ENCODE measurements at regions not wholly inside any gene's neighbourhood (a gene's known extent, or its start where the extent isn't known, plus 50 kb on each side); places are given as distances from the start of the nearest gene placed in this dataset.

- Histone ChIP-seq H3K9me3 (ENCODE audit: low read depth, low read length) (no peaks in the 10 kb centered on the region), H3K4me3 (ENCODE audit: low read length) (no peak overlapping the region), H3K4me1 (ENCODE audit: insufficient read depth, low read length) (no peaks in the 10 kb centered on the region), H3K27me3 (ENCODE audit: insufficient read depth, low read length) (no peaks in the 10 kb centered on the region)
These were observed 320.6 kb downstream of the MID1IP1 start for GRCh38 chrX:39121903-39122302.

GRCh38 chrX:39125834-39126233, 324.6 kb downstream of the MID1IP1 start:
- Histone ChIP-seq H3K4me1 (ENCODE audit: insufficient read depth, low read length) (no peaks in the 10 kb centered on the region), H3K9me3 (ENCODE audit: low read depth, low read length) (no peaks in the 10 kb centered on the region), H3K4me3 (ENCODE audit: low read length) (no peak overlapping the region), H3K27me3 (ENCODE audit: insufficient read depth, low read length) (no peaks in the 10 kb centered on the region)

DNA sequence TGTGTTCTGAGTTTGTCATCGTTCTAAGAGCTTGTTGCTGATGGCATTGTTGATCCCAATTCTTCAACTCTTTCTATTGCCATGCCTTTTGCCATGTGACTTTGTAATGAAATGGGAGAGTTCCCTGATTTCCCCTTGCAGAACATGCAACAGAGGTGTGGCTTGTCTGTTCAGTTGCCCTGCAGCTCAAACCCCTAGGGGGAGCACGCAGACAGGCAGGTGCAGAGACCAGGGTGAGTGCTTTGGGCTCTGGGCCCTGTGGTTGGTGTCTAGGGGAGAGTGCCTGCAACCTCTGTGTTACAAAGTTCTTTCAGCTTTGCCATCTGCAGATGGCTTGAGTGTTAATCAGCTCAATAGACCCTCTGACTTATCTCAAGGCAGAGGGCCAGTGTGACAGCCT, 332.7 kb downstream of the MID1IP1 start:
- H3K9me3 ChIP-seq (ENCODE audit: low read depth, low read length) = no peaks in the 10 kb centered on the region
- no peaks in the 10 kb centered on the region for H3K4me1 ChIP-seq (ENCODE audit: insufficient read depth, low read length)
- no peak overlapping the region for H3K4me3 ChIP-seq (ENCODE audit: low read length)
- H3K27me3 ChIP-seq (ENCODE audit: insufficient read depth, low read length) = no peaks in the 10 kb centered on the region

DNA sequence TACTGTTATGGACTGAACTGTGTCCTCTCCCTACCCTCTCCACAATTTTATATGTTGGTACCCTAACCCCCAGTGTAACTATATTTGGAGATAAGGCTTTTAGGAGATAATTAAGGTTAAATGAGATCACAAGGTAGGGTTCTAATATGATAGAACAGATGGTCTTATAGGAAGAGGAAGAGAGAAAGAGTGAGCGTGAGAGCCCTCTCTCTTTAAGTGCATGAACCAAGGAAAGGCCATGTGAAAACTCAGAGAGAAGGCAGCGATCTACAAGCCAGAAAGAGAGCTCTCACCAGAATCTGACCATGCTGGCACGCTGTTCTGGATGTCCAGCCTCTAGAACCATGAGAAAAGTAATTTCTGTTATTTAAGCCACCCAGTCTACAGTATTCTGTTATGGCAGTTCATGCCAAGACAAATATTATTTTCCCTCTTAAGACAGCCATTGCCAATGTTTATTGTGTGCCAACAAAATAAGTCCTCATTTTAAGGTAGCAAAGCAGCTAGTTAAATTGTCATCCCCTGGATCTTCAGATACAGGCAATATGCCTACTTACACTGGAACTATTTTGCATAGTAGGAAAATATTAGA, 336.2 kb downstream of the MID1IP1 start:
- Histone ChIP-seq H3K27me3 (ENCODE audit: insufficient read depth, low read length) (no peaks in the 10 kb centered on the region), H3K9me3 (ENCODE audit: low read depth, low read length) (no peaks in the 10 kb centered on the region), H3K4me1 (ENCODE audit: insufficient read depth, low read length) (no peaks in the 10 kb centered on the region), H3K4me3 (ENCODE audit: low read length) (no peak overlapping the region)

GRCh38 chrX:39140581-39140980, 339.3 kb downstream of the MID1IP1 start:
- Histone ChIP-seq H3K4me1 (ENCODE audit: insufficient read depth, low read length) (peaks cover 19% of the 10 kb centered on the region), H3K9me3 (ENCODE audit: low read depth, low read length) (no peaks in the 10 kb centered on the region)

DNA sequence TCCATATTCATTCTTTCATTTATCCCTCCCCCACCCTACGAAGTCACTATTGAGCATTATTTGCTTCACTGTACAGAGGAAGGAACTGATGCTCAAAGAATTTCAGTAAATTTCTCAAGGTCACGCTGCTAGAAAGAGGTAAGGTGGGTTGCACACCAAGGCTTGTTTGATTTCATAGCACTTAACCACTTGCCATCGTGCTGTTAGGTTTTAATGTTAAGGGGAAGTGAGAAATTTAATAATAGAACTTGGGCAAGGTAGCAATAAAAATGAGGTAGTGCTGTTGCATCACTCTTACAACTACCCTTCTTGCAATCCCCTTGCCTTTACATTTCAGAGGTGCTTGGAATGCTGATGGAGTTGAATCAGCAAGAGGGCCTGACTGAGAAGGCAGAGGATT, 343.1 kb downstream of the MID1IP1 start:
- Histone ChIP-seq H3K9me3 (ENCODE audit: low read depth, low read length) (no peaks in the 10 kb centered on the region), H3K4me1 (ENCODE audit: insufficient read depth, low read length) (peaks cover 32% of the 10 kb centered on the region), H3K4me3 (ENCODE audit: low read length) (no peak overlapping the region), H3K27me3 (ENCODE audit: insufficient read depth, low read length) (no peaks in the 10 kb centered on the region)

More at GRCh38 chrX:39140581-39140980, 339.3 kb downstream of the MID1IP1 start:
- Histone ChIP-seq H3K27me3 (ENCODE audit: insufficient read depth, low read length) (no peaks in the 10 kb centered on the region), H3K4me3 (ENCODE audit: low read length) (no peak overlapping the region)

- H3K9me3 ChIP-seq (ENCODE audit: low read depth, low read length) = no peaks in the 10 kb centered on the region
- H3K4me3 ChIP-seq (ENCODE audit: low read length) = no peak overlapping the region
- H3K4me1 ChIP-seq (ENCODE audit: insufficient read depth, low read length) = peaks cover 38% of the 10 kb centered on the region
- no peaks in the 10 kb centered on the region for H3K27me3 ChIP-seq (ENCODE audit: insufficient read depth, low read length)
These were observed 343.7 kb downstream of the MID1IP1 start for GRCh38 chrX:39144956-39145355.

- Histone ChIP-seq H3K4me1 (ENCODE audit: insufficient read depth, low read length) (peaks cover 38% of the 10 kb centered on the region), H3K4me3 (ENCODE audit: low read length) (no peak overlapping the region), H3K9me3 (ENCODE audit: low read depth, low read length) (no peaks in the 10 kb centered on the region), H3K27me3 (ENCODE audit: insufficient read depth, low read length) (no peaks in the 10 kb centered on the region)
These were observed 344.6 kb downstream of the MID1IP1 start for GRCh38 chrX:39145859-39146258.

DNA sequence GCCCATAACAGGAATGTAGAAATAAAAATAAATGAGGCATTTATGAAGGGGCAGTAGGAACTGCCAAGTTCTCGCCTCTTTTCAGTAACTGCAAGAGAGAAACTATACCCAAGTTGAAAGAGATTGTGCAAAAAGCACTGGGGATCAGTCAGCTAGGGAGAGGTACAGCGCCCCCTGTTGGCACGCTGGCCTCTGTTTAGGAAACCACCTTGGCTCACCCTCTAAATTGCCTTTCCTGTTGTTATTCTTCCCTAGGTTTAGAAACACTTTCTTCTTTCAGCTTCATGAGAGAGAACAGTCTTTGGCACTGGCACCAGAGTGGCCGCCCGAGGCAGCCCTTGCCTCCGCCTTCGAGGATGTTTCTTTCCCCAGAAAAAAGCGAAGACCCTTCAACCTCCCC, 348.5 kb downstream of the MID1IP1 start:
- Histone ChIP-seq H3K27me3 (ENCODE audit: insufficient read depth, low read length) (no peaks in the 10 kb centered on the region), H3K9me3 (ENCODE audit: low read depth, low read length) (no peaks in the 10 kb centered on the region), H3K4me1 (ENCODE audit: insufficient read depth, low read length) (peaks cover 27% of the 10 kb centered on the region), H3K4me3 (ENCODE audit: low read length) (no peak overlapping the region)

DNA sequence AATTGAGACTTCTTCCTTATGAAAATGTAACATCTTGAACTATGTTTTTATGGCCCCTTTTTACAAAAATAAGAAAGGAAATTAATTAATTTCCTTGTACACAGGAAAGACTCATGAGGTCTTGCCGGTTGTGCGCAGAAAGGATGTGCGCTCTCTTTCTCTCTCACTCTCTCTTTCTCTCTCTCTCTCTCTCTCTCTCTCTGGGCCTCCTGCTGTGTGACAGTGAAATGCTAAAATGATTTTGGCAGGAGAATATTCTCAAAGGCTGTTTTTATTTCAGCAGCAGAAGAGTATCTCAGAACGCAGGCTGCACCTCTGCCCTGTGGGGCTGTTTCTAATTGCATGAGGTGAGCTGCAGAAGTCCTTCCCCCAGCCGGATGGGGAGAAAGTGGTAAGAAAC, 349.0 kb downstream of the MID1IP1 start:
- H3K9me3 ChIP-seq (ENCODE audit: low read depth, low read length) = no peaks in the 10 kb centered on the region
- H3K4me1 ChIP-seq (ENCODE audit: insufficient read depth, low read length) = peaks cover 22% of the 10 kb centered on the region
- no peak overlapping the region for H3K4me3 ChIP-seq (ENCODE audit: low read length)
- no peaks in the 10 kb centered on the region for H3K27me3 ChIP-seq (ENCODE audit: insufficient read depth, low read length)

GRCh38 chrX:39150621-39151020, 349.4 kb downstream of the MID1IP1 start:
- Histone ChIP-seq H3K27me3 (ENCODE audit: insufficient read depth, low read length) (no peaks in the 10 kb centered on the region), H3K4me3 (ENCODE audit: low read length) (no peak overlapping the region), H3K4me1 (ENCODE audit: insufficient read depth, low read length) (peaks cover 18% of the 10 kb centered on the region), H3K9me3 (ENCODE audit: low read depth, low read length) (no peaks in the 10 kb centered on the region)

GRCh38 chrX:39152106-39152649, 350.9 kb downstream of the MID1IP1 start:
- peaks cover 17% of the 10 kb centered on the region for H3K4me1 ChIP-seq (ENCODE audit: insufficient read depth, low read length)
- H3K9me3 ChIP-seq (ENCODE audit: low read depth, low read length) = no peaks in the 10 kb centered on the region
- H3K4me3 ChIP-seq (ENCODE audit: low read length) = no peak overlapping the region
- H3K27me3 ChIP-seq (ENCODE audit: insufficient read depth, low read length) = no peaks in the 10 kb centered on the region

DNA sequence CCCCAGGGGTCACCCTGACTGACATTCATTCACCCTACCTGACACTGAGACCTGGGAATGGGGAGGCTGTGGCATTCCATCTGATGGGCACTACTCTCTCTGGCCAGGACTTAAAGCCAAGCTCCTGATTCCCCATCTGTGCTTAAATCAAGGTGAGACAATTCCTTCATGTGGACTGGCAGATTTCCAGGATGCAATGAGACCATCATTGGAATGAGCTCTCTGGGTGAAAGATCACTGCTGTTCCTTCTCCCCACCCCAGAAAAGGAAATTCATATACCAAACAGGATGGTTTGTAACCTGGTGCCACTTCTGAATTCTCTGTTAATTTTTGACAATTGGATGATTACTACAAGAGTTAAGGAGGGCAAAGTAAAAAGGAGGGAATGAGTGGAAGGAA, 354.8 kb downstream of the MID1IP1 start:
- H3K9me3 ChIP-seq (ENCODE audit: low read depth, low read length) = no peaks in the 10 kb centered on the region
- peaks cover 8% of the 10 kb centered on the region for H3K4me1 ChIP-seq (ENCODE audit: insufficient read depth, low read length)
- no peak overlapping the region for H3K4me3 ChIP-seq (ENCODE audit: low read length)
- no peaks in the 10 kb centered on the region for H3K27me3 ChIP-seq (ENCODE audit: insufficient read depth, low read length)

GRCh38 chrX:39157006-39157405, 355.7 kb downstream of the MID1IP1 start:
- H3K9me3 ChIP-seq (ENCODE audit: low read depth, low read length) = no peaks in the 10 kb centered on the region
- no peak overlapping the region for H3K4me3 ChIP-seq (ENCODE audit: low read length)
- H3K4me1 ChIP-seq (ENCODE audit: insufficient read depth, low read length) = peaks cover 12% of the 10 kb centered on the region
- no peaks in the 10 kb centered on the region for H3K27me3 ChIP-seq (ENCODE audit: insufficient read depth, low read length)

GRCh38 chrX:39157796-39158195, 356.5 kb downstream of the MID1IP1 start:
- Histone ChIP-seq H3K9me3 (ENCODE audit: low read depth, low read length) (no peaks in the 10 kb centered on the region), H3K4me1 (ENCODE audit: insufficient read depth, low read length) (peaks cover 14% of the 10 kb centered on the region), H3K4me3 (ENCODE audit: low read length) (no peak overlapping the region), H3K27me3 (ENCODE audit: insufficient read depth, low read length) (no peaks in the 10 kb centered on the region)
